H9 (cell line): ENCODE measurements at regions not wholly inside any gene's neighbourhood (a gene's known extent, or its start where the extent isn't known, plus 50 kb on each side); places are given as distances from the start of the nearest gene placed in this dataset.

ENCODE experiments used
- DNase-seq: peaks from one replicate; pipeline ENCODE4 v3.0.0-alpha.2; 2017
- H2AFZ ChIP-seq: one replicate; pipeline ENCODE4 v1.6.1; 2013; ENCODE audit warnings: mild to moderate bottlenecking, low read length, control low read depth, moderate library complexity
- H2AK5ac ChIP-seq: 2 replicates; pipeline ENCODE4 v1.6.1; 2013; ENCODE audit warnings: low read length, control low read depth, mixed read lengths; ENCODE audit not compliant: insufficient read length
- H2BK120ac ChIP-seq: one replicate; pipeline ENCODE4 v1.6.1; 2013; ENCODE audit warnings: low read depth, mild to moderate bottlenecking, low read length, control low read depth, inconsistent platforms; ENCODE audit not compliant: poor library complexity, severe bottlenecking
- H2BK12ac ChIP-seq: 2 replicates; pipeline ENCODE4 v1.6.1; 2013; ENCODE audit warnings: low read length, control low read depth, mixed read lengths, low read depth; ENCODE audit not compliant: insufficient read length
- H2BK15ac ChIP-seq: 2 replicates; pipeline ENCODE4 v1.6.1; 2013; ENCODE audit warnings: low read depth, low read length, control low read depth
- H2BK20ac ChIP-seq: one replicate; pipeline ENCODE4 v1.6.1; 2013; ENCODE audit warnings: low read depth, mild to moderate bottlenecking, low read length, control low read depth, inconsistent platforms; ENCODE audit not compliant: poor library complexity, severe bottlenecking
- H2BK5ac ChIP-seq: 2 replicates; pipeline ENCODE4 v1.6.1; 2013; ENCODE audit warnings: low read length, control low read depth, mixed read lengths; ENCODE audit not compliant: insufficient read length
- H3K14ac ChIP-seq: 2 replicates; pipeline ENCODE4 v1.6.1; 2013; ENCODE audit warnings: low read length, control low read depth; ENCODE audit not compliant: insufficient read depth
- H3K18ac ChIP-seq: 2 replicates; pipeline ENCODE4 v1.6.1; 2013; ENCODE audit warnings: low read depth, mild to moderate bottlenecking, mixed read lengths, low read length, control low read depth; ENCODE audit not compliant: insufficient read length
- H3K23ac ChIP-seq: 2 replicates; pipeline ENCODE4 v1.6.1; 2013; ENCODE audit warnings: low read length, control low read depth, mixed read lengths, low read depth; ENCODE audit not compliant: insufficient read length
- H3K23me2 ChIP-seq: 2 replicates; pipeline ENCODE4 v1.6.1; 2013; ENCODE audit warnings: low read depth, mild to moderate bottlenecking, mixed read lengths, low read length, control low read depth; ENCODE audit not compliant: insufficient read length, poor library complexity, severe bottlenecking
- H3K27ac ChIP-seq: 2 replicates; pipeline ENCODE4 v1.5.1; 2013; ENCODE audit warnings: low read length, control low read depth, mixed read lengths, low read depth; ENCODE audit not compliant: insufficient read length
- H3K27me3 ChIP-seq: 2 replicates; pipeline ENCODE4 v1.6.1; 2013; ENCODE audit warnings: low read length, control low read depth, inconsistent platforms; ENCODE audit not compliant: insufficient read depth
- H3K4ac ChIP-seq: 2 replicates; pipeline ENCODE4 v1.6.1; 2013; ENCODE audit warnings: low read depth, mild to moderate bottlenecking, control low read depth, inconsistent platforms, low read length, moderate library complexity
- H3K4me1 ChIP-seq: 2 replicates; pipeline ENCODE4 v1.6.1; 2013; ENCODE audit warnings: low read length, control low read depth, inconsistent platforms; ENCODE audit not compliant: insufficient read depth
- H3K4me2 ChIP-seq: 2 replicates; pipeline ENCODE4 v1.6.1; 2013; ENCODE audit warnings: low read length, control low read depth, mixed read lengths; ENCODE audit not compliant: insufficient read length, insufficient read depth
- H3K56ac ChIP-seq: 2 replicates; pipeline ENCODE4 v1.6.1; 2013; ENCODE audit warnings: low read depth, mild to moderate bottlenecking, mixed read lengths, low read length, control low read depth; ENCODE audit not compliant: insufficient read length
- H3K79me1 ChIP-seq: 2 replicates; pipeline ENCODE4 v1.6.1; 2013; ENCODE audit warnings: low read depth, mild to moderate bottlenecking, moderate library complexity, low read length, control low read depth, inconsistent platforms; ENCODE audit not compliant: insufficient read depth, poor library complexity, severe bottlenecking
- H3K79me2 ChIP-seq: 2 replicates; pipeline ENCODE4 v1.6.1; 2013; ENCODE audit warnings: low read length, control low read depth, inconsistent platforms; ENCODE audit not compliant: insufficient read depth
- H3K9ac ChIP-seq: 2 replicates; pipeline ENCODE4 v1.6.1; 2013; ENCODE audit warnings: low read length, control low read depth, mixed read lengths; ENCODE audit not compliant: insufficient read length; ENCODE audit errors: extremely low read depth
- H3K9me3 ChIP-seq: one replicate; pipeline ENCODE4 v1.6.1; 2013; ENCODE audit warnings: low read depth, low read length, inconsistent platforms; ENCODE audit not compliant: control insufficient read depth
- H3T11ph ChIP-seq: one replicate; pipeline ENCODE4 v1.6.1; 2013; ENCODE audit warnings: mild to moderate bottlenecking, low read length, control low read depth, inconsistent platforms
- H4K20me1 ChIP-seq: one replicate; pipeline ENCODE4 v1.6.1; 2013; ENCODE audit not compliant: control insufficient read depth, insufficient read length, insufficient read depth
- H4K5ac ChIP-seq: 2 replicates; pipeline ENCODE4 v1.6.1; 2013; ENCODE audit warnings: low read depth, mild to moderate bottlenecking, mixed read lengths, low read length, control low read depth; ENCODE audit not compliant: insufficient read length
- H4K8ac ChIP-seq: replicated peaks from 2 replicates; pipeline ENCODE4 v1.6.1; 2013; ENCODE audit warnings: low read length, control low read depth, mixed read lengths, low read depth; ENCODE audit not compliant: insufficient read length
- H4K91ac ChIP-seq: 2 replicates; pipeline ENCODE4 v1.6.1; 2013; ENCODE audit warnings: low read depth, mild to moderate bottlenecking, moderate library complexity, mixed read lengths, low read length, control low read depth; ENCODE audit not compliant: insufficient read length
- H3K27ac Mint-ChIP-seq, 3 experiments: 2 replicates in 2 of 3; 3 replicates in 1 of 3; pipeline ENCODE4 v1.8.0; 2020 to 2021; ENCODE audit warnings: mixed read lengths in 3 of 3, mild to moderate bottlenecking in 1 of 3, moderate library complexity in 1 of 3
- H3K27me3 Mint-ChIP-seq: 2 replicates; pipeline ENCODE4 v1.8.0; 2021; ENCODE audit warnings: low read depth, mild to moderate bottlenecking, moderate library complexity, mixed read lengths
- H3K36me3 Mint-ChIP-seq, 3 experiments: 2 replicates in 2 of 3; 3 replicates in 1 of 3; pipeline ENCODE4 v1.8.0; 2020 to 2021; ENCODE audit warnings: low read depth in 3 of 3, mixed read lengths in 3 of 3; ENCODE audit not compliant: insufficient read depth in 1 of 3
- H3K4me1 Mint-ChIP-seq, 2 experiments: 2 replicates each; pipeline ENCODE4 v1.8.0; 2020; ENCODE audit warnings: mixed read lengths in 2 of 2
- H3K4me3 Mint-ChIP-seq, 2 experiments: 2 replicates in 1 of 2; 3 replicates in 1 of 2; pipeline ENCODE4 v1.8.0; 2020 to 2021; ENCODE audit warnings: mild to moderate bottlenecking in 2 of 2, mixed read lengths in 2 of 2, moderate library complexity in 1 of 2
- H3K9me3 Mint-ChIP-seq, 2 experiments: 2 replicates in 1 of 2; 3 replicates in 1 of 2; pipeline ENCODE4 v1.8.0; 2020; ENCODE audit warnings: mild to moderate bottlenecking in 2 of 2, mixed read lengths in 2 of 2, moderate library complexity in 1 of 2
- WGBS: extraction: QIAGEN DNeasy Blood & Tissue Kit; methylation state at CpG from one replicate; pipeline ENCODE4 v1.1.7; 2013; ENCODE audit warnings: missing lambda C conversion rate, low lambda C conversion rate, mixed read lengths; ENCODE audit not compliant: insufficient read length; ENCODE audit errors: extremely low coverage; 5-methylcytosine and 5-hydroxymethylcytosine counted together
- TF ChIP-seq, protein P1 (sequence below): fragments of 200-600 bp; sonication (generic); conservative IDR thresholded peaks from 3 replicates; pipeline ENCODE4 v1.8.0; 2021; ENCODE audit warnings: antibody characterized with exemption, mild to moderate bottlenecking

DNA sequence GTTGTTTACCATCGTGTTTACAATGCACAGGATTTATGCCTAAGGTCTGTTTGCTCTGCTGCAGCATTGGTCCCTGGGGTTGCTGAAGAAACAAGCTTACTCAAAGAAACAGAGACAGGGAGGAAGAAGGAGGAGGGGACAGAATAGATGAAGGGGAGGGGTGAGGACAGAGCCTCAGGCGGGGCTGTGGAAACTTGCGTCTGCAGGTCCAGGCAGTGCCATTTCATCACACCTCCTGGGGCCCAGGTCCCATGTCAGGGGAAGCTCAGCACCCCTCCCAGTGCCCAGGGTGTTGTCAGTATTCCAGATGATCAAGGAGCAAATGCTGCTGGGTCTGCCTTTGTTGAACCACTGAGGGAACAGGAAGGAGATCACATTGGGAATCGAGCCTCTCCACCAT is 1406.8 kb downstream of the TBC1D22A start:
- TF ChIP-seq, protein P1, sequence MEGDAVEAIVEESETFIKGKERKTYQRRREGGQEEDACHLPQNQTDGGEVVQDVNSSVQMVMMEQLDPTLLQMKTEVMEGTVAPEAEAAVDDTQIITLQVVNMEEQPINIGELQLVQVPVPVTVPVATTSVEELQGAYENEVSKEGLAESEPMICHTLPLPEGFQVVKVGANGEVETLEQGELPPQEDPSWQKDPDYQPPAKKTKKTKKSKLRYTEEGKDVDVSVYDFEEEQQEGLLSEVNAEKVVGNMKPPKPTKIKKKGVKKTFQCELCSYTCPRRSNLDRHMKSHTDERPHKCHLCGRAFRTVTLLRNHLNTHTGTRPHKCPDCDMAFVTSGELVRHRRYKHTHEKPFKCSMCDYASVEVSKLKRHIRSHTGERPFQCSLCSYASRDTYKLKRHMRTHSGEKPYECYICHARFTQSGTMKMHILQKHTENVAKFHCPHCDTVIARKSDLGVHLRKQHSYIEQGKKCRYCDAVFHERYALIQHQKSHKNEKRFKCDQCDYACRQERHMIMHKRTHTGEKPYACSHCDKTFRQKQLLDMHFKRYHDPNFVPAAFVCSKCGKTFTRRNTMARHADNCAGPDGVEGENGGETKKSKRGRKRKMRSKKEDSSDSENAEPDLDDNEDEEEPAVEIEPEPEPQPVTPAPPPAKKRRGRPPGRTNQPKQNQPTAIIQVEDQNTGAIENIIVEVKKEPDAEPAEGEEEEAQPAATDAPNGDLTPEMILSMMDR: no peak
- no peak overlapping the region for H2BK120ac ChIP-seq
- no peaks in the 10 kb centered on the region for H3K27me3 ChIP-seq
- H2BK12ac ChIP-seq: no peak overlapping the region
- WGBS: no CpG with 5 or more reads among the region's 4 CpGs
- H3K4me1 ChIP-seq: no peaks in the 10 kb centered on the region
- H2AFZ ChIP-seq: no peak overlapping the region
- H3K4ac ChIP-seq: no peak overlapping the region
- no peaks in the 10 kb centered on the region for H3K23me2 ChIP-seq
- H3K9me3 ChIP-seq: no peaks in the 10 kb centered on the region
- peaks cover 14% of the 10 kb centered on the region for H3K27me3 Mint-ChIP-seq
- no peak overlapping the region for H3T11ph ChIP-seq
- H2BK15ac ChIP-seq: no peak overlapping the region
- no peak overlapping the region for H4K8ac ChIP-seq
- no peak overlapping the region for H3K27ac Mint-ChIP-seq
- no peak overlapping the region for H3K9ac ChIP-seq
- H3K79me1 ChIP-seq: no peaks in the 10 kb centered on the region
- H3K23ac ChIP-seq: no peak overlapping the region
- H3K79me2 ChIP-seq: no peaks in the 10 kb centered on the region
- 0 out of 7 replicates have a peak, but pooled peaks cover 0 to 2% (median 0%) of the 10 kb centered on the region in 3 experiments for H3K36me3 Mint-ChIP-seq
- no peak overlapping the region for H3K56ac ChIP-seq
- no peak overlapping the region for H3K18ac ChIP-seq
- no peak overlapping the region for H2BK5ac ChIP-seq
- H2AK5ac ChIP-seq: no peak overlapping the region
- H3K14ac ChIP-seq: no peak overlapping the region
- no peaks in the 10 kb centered on the region for H3K4me1 Mint-ChIP-seq
- no peak overlapping the region for H4K91ac ChIP-seq
- H4K20me1 ChIP-seq: no peaks in the 10 kb centered on the region
- H3K27ac ChIP-seq: no peak overlapping the region
- no peak overlapping the region for H3K4me3 Mint-ChIP-seq
- no peak for DNase-seq
- H3K4me2 ChIP-seq: no peak overlapping the region
- H4K5ac ChIP-seq: no peak overlapping the region
- H3K9me3 Mint-ChIP-seq: no peaks in the 10 kb centered on the region; a peak in 1 of 5 replicates
- no peak overlapping the region for H2BK20ac ChIP-seq
